Activated CD8-positive, alpha-beta memory T cell treated with anti-CD3 and anti-CD28 coated beads, Interleukin-2, amount 50 U/mL, for 24 hours (primary cell): ENCODE measurements at regions not wholly inside any gene's neighbourhood (a gene's known extent, or its start where the extent isn't known, plus 50 kb on each side); places are given as distances from the start of the nearest gene placed in this dataset.
A peak's percentile ranks its signal among the peaks of the same experiment; 100 is the strongest.
"Not testable (repeated sequence)": the region's sequence is repeated elsewhere in the genome, so short reads cannot be mapped to it uniquely, and the experiment has no call there.

Source experiments
- DNase-seq: peaks from one replicate; pipeline ENCODE4 v3.0.0-alpha.2; 2020; ENCODE audit errors: extremely low read depth

DNA sequence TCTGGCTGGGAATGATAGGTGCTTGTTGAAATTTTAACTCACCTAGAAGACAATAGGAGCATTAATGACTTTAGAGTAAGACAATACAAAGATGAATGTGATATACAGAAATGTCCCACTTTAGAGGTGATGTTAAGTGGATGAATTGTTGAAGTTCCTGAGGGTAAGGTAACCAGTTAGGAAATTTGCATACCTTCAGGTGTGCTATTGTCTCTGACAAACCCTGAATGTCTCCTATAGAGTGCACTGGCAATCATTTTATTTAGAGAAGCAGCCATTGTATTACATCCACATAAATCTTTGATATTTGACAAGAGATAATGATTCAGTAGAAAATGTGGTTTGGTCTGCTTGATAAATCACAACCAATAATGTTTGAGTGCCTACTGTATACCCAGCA, 228.5 kb downstream of the RNF144A start:
- DNase-seq: no peak

DNA sequence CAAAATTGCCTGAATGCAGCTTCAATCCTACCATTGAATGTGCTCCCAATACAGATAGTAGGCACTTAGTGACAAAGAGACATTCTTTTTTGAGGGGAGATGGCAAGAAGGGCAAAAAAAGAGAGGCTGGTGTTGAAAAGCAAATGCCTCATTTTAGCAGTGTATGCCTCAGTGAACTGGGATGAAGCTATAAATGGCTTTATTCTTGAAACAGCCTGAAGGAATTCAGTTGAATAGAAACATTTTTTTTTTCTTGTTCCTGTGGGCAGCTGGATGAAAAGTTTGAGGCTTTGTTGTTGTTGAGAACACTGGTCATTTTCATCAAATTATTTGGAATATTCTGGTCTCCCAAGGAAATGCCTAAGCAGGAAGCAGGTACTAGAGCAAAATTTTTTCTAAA, 228.9 kb downstream of the RNF144A start:
- no peak for DNase-seq

DNA sequence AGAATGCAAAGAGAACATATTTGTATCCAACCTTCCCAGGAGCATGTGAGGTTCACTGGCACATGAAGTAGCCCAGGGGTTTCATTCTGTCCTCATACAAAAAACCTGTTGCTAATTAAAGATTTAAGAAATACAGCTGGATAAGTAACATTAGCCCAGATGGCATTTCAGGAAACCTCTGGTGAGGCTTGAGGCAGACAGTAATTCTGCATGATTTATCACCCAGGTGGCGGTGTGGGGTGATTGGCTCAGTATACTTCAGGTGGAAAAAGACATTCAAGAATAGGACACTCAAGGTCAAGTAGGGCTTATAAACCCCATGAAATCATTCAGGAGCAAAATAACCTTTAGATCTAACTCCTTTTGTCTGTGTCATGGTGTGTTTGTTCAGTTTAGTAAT, 237.4 kb downstream of the RNF144A start:
- DNase-seq: no peak

DNA sequence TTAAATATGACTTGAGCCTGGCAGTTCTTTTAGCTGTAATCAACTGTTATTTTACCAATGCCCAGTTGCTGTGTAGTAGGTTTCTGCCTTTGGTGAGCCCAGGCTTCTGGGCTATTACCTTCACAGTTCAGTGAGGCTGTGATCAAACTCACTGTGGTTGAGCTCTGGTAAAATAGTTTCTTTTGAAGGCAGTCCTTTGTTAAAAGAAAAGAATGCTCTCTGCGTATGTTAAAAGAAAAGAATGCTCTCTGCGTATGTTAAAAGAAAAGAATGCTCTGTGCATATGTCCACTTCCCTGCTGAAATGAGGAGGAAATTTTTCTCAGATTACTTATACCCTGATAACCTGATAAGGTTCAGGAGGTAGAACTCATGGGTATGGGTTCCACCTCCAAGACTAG, 244.3 kb downstream of the RNF144A start:
- no peak for DNase-seq

DNA sequence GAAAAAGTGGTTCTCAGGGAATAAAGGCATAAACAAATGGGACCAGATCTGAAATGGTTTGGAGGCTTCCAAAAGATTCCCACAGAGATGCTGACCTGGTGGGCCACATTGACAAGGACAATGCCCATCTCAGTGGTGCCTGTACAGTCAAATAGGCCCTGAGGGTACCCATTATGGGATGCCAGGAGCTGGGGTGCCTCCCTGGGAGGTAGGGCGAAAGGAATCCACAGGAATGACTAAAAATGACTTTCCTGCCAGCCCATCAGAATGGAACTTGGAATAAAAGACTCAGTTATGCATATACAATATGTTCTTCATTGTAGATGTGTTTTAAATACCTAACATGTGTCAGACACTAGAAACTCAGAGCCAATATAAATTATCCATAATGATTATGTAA, 248.5 kb downstream of the RNF144A start:
- DNase-seq: no peak

DNA sequence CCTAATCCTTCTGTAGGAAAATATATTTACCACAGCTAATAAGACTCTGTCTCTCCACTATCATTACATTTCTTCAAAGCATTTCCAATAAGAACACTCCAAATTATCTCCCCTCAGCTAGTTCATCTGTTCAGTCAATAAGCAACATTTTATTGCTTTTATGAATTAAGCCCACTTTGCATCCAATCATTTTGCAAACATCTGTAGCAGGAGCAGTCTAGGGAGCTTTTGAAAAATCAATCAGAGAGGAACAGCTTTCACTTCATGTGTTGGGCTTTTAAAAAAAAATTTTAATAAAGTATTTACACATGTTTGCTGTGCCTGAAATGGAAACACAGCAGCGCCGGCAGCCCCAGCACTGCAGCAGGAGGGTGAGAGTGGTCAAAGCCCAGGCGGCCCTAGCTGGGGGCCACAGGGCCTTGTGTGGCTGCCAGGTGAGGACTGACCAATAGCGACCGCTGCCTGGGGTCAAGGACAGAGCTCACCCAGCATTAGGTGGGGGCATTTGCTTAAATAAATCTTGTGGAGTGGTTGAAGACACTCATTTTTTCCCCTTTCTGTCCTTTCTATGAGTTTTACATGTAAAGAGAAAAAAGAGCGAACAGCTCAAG, 250.7 kb downstream of the RNF144A start:
- DNase-seq: no peak

DNA sequence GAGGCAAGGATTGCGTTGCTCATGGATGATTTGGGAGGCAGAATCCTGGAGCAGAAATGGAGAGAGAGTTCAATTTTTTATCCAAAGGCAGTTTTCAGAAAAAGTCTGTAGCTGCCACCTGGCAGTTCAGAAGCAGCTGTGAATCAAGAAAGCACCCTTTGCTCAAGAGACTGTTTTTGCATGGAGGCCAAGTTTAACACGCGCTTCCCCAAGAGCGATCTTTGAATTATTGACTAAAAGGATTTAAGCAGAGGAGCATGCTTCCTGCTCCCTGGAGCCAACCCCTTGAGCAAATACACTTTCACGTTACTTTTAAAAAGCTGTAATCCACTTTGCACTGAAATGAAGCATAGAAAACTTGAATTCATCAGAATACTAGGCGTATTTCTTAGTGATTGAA, 252.4 kb downstream of the RNF144A start:
- no peak for DNase-seq

DNA sequence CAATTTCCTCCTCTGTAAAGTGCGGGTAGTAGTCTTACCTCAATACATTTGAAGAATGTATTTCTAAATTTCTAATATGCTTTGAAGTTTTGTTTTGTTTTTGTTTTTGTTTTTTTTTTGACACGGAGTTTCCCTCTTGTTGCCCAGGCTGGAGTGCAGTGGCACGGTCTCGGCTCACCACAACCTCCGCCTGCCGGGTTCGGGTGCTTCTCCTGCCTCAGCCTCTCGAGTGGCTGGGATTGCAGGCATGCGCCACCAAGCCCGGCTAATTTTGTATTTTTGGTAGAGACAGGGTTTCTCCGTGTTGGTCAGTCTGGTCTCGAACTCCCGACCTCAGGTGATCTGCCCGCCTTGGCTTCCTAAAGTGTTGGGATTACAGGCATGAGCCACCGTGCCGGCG, 261.8 kb downstream of the RNF144A start:
- DNase-seq: not testable (repeated sequence)

DNA sequence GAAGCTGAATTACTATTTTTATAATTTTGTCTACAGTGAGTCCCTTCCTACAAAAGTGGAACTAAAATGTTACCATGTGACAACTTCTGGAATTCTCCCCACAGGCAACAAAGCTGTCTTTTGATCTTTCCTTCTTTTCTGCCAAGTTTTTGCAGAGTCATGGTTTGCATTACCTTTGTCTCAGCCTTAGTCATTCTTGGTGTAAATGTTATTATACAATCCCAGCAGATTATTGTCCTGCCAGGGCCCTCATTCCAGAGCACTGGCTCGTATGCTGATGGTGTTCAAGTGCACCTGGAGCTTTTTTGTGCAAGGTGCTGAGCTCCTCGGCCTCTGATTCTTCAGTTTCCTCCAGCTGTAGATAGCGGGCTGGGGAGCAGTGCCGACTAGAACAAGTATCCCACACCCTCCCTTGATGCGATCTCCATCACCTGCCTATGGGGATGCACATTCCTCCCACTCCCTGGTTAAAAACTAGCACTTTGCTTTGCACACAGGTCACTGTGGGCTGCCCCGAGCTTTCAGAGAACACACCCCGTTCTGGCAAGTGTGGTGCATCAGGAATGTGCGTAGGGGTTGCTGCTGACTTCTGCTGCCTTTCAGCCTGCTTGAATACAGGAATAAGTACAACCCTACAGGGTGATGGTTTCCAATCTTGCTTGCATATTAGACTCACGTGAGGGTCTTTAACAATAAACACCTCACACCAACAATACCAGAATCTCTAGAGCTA, 263.6 kb downstream of the RNF144A start:
- no peak for DNase-seq

DNA sequence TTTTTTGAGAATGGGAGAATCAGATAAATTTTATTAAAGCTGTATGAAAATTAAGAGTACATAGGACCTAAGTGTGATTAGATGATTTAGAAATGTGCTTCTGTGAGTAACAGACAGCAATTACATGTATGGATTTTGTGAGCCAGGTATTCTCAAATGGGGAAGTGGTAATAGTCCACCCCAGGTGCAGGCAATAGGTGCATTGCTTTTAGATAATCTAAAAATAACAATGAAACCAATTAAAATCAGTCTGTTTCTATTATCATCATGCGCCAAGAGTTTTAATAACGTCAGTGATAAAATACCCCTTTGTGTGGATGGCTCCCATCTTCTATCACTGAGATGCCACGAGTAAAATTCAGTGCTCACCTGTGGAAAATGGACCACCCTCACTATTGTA, 265.3 kb downstream of the RNF144A start:
- DNase-seq: no peak

DNA sequence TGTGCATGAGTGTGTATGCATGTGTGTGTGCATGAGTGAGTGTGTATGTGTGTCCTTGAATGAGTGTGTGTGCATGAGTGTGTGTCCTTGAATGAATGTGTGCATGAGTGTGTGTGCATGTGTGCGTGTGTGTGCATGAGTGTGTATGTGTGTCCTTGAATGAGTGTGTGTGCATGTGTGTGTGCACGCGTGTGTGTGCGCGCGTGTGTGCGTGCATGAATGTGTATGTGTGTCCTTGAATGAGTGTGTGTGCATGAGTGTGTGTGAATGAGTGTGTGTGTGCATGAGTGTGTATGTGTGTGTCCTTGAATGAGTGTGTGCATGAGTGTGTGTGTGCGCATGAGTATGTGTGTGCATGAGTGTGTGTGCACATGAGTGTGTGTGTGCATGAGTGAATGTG, 271.9 kb downstream of the RNF144A start:
- DNase-seq: no peak

DNA sequence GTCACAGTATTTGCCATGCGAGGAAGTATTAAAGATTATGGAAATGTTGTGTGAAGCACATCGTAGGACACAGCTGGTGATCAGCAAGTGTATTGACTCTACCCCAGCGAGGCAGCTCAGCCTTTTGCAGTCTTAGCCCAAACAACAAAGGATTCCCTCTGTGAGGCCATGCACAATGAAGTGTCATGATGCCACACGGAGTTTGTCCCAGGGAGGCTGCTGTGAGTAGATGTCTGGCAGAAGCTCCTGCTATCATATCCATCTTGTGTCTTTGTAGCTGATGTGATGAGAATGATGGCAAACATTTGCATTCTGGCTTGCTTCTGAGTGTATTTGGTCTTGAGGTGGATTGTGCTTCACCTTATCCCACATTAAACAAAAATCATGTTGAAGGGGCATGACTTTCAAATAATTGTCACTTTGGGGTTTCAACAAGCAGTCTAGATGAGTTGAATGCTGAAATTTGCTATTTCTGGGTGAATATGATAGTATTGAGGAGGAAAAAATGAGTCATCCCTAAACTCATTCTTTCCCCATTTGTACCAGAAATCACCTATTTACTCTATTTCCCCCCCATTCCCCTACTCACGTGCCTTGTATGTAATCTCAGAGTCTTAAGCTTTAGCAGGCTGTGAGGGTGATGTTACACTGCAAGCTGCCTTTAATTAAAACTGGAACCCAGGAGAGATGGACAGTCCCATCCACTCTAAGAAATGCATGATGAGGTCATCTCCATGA, 273.5 kb downstream of the RNF144A start:
- no peak for DNase-seq

DNA sequence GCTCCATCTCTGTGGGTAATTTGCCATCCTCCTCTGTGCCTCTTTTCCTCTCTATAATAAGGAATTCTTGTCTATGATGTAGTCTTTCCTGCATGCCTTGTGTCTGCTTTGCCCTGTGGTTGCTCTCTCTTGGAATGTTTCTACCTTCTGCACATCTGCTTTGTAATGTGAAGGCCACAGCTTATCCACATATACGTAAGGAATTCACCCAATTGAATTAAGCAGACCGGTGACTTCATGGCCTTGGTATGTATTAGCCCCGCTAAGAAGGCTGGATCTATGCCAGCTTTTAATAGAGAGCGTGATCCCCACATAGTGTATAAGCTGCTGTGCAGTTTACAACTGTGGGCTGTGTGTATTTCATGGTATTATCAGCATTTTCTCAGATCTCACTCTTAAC, 274.7 kb downstream of the RNF144A start:
- DNase-seq: no peak

DNA sequence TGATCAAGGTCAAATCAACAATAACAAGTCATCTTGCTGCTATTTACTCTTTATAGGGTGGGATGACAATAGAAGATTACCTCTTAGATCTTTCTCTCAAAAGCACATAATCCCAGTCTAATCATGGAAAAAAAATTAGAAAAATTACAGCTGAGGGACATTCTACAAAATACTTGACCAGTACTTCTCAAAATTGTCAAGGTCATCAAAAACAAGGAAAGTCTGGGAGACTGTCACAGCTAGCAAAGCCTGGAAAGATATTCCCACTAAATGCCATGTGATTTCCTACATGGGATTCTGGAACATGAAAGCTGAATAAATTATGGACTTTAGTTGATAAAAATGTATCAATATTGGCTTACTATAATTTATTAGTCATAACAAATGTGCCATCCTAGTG, 276.2 kb downstream of the RNF144A start:
- DNase-seq: no peak

DNA sequence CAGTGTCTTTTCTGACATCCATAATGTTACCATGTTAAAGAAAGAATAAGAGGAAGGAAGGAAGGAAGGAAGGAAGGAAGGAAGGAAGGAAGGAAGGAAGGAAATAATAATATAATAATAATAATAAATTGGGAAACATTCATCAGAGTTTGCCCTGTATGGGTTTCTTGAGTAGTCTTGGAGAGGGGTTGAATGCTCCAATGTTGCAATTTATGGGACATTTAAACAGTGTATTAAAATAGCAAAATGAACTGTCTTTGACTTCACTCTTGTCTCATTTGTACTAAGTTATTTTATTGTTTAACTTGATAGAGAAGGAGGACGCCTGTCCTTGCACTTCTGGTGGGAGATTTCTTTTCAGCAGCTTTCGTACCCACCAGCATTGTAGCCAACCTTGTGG, 277.7 kb downstream of the RNF144A start:
- no peak for DNase-seq

DNA sequence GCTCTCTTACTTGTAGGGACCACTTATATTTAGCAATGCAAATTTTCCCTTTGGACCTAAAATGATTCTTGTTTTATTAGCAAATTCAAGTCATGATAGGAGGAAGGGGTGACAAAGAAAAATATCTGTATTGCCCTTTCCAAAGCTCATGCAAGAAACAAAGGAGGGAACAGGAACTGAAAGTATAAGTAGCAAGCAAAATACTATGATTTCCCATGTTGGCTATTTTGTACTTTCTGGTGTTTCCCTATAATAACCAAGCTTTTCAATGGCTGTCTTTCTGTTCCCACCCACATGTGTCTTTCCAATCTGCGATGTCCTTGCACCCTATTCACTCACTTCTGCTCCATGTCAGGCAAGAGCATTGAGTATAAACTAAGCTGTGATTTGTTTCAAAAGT, 279.7 kb downstream of the RNF144A start:
- DNase-seq: no peak

DNA sequence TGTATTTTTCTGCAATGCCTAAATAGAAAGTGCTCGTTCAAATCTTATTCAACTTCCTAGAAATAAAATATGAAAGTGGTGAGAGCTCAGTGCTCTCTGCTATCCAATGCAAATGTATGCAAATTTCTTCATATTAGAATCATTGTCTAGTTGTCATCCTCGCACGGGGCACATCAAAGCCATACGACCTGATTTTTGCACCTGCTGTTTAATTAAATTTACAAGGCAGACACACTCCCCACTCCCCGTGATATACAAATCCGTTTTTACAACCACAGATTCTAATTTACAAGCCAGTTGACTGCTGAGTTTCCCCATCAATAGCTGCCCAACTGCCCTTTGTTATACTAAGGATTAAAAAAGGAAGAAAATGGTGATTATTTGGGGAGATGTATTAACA, 284.6 kb downstream of the RNF144A start:
- no peak for DNase-seq

DNA sequence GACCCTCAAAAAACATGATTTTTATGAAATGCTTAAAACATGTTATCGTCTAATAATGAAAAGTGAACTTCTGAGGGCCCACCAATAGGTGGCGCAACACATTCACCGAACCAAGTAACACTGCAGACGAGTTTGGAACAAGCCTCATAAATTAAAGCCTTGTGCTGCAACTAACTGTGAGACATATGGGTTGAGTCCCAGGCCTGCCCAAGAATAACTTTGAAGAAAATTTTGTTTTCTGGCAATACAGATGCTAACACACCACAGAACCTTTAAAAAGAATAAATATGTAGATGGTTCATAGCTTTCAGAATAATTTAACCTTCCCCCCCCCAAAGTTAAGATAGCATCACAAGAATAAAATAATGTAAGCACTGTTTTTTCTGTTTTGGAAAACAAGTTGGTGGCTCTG, 285.9 kb downstream of the RNF144A start:
- peak; percentile 26 for DNase-seq

DNA sequence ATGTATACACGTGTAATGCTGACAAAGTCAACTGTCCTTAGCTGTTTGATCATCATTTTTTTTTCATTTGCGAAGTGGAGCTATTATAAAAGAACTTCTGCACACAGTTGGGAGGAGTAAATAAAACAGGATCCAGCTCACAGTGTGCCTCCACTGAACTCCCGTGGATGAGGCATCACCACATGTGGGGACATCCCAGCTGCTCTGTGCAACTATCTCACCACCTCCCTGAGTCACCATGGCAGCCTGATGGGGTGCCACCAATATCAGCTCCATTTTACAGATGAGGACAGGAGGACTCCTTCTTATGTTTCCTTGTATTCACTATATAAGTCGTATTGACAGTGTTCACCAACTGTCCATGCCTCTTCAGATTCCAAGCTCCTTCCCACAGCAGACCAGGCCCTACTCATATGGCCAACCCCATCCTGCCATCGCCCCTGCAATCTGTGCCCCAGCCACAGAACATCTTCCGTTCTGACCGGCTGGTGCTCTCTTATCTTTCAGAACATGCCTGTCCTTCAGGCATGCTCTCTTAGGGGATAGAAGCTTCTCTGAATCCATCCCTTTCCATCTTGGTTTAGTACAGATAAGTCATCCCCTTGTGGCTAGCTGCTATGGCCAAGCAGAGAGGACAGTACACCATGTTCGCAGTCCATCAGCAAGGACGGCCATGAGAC, 288.1 kb downstream of the RNF144A start:
- DNase-seq: no peak

DNA sequence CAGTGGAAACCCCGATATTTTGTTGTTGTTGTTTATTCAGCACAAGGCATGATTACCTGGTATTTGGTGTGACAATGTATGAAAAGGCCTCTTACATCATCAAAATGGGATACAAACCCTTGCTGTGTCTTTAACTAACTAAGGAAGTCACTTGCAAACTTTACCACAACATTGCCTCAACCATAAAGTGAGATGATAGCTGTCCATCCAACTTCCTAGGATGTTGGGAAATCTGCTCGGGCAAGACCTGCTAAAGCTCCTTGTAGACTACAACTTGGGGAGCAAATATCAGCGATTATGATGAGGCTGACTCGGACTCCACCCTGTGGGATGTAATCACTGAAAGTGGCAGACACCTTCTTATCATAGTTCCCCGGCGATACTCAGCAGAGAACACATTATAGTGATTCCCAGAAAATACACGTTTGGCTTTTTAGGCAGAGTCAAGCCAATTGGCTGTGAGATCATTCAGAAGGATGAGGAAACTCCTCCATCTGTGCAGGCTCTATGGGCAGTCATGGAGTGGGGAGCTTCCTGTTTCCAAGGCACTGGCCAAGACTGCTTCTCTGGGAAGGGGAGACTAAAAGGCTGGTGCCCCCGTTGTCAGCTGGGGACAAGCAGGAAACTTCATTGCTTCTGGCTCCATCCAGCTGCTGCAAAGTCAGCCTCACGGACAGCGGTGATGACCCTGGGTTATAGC, 289.0 kb downstream of the RNF144A start:
- no peak for DNase-seq

DNA sequence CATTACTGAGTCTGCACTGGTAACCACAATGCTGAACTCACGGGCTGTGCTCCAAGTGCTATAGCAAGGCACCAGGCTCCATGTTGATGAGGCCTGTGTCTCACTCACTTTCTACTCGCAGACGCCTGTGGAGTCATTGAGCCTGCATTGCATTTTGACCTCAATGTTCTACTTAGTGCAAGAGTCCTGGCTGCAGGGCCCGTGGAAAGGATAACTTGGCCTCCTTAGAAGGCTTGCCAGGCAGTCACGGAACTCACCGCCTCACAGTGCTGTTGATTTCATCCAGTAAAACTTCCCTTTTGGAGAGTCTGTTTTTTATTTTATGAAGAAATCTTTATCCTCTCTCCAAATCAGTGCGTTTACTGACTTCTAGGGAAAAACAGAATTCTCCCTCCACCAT, 290.4 kb downstream of the RNF144A start:
- no peak for DNase-seq
